Small intestine (tissue), 7 donors: ENCODE measurements at regions not wholly inside any gene's neighbourhood (a gene's known extent, or its start where the extent isn't known, plus 50 kb on each side); places are given as distances from the start of the nearest gene placed in this dataset.
"Not testable (repeated sequence)": the region's sequence is repeated elsewhere in the genome, so short reads cannot be mapped to it uniquely, and the experiment has no call there.

Source experiments
- DNase-seq, 2 donors: peaks; one replicate each; pipeline versions ENCODE4 v3.0.0 to v3.0.0-alpha.2; 2013
- FAIRE-seq: peaks from 2 replicates; lab custom pipeline; 2012; peaks lifted over from hg19 to GRCh38; lab: Jason Lieb, UNC
- H3K27ac ChIP-seq, 3 donors: one replicate each; pipeline ENCODE4 v1.5.1; 2013; ENCODE audit warnings: low read length in 2 of 3, mild to moderate bottlenecking in 2 of 3, control low read depth in 1 of 3, inconsistent platforms in 1 of 3, low read depth in 1 of 3, moderate library complexity in 1 of 3
- H3K27me3 ChIP-seq, 3 donors: one replicate each; pipeline ENCODE4 v1.6.1; 2013; ENCODE audit warnings: low read length in 3 of 3, inconsistent platforms in 1 of 3; ENCODE audit not compliant: control insufficient read depth in 3 of 3, insufficient read depth in 3 of 3
- H3K36me3 ChIP-seq, 3 donors: one replicate each; pipeline ENCODE4 v1.6.1; 2013; ENCODE audit warnings: low read length in 3 of 3, inconsistent platforms in 1 of 3, low read depth in 1 of 3, mild to moderate bottlenecking in 1 of 3, moderate library complexity in 1 of 3; ENCODE audit not compliant: control insufficient read depth in 3 of 3, insufficient read depth in 2 of 3
- H3K4me1 ChIP-seq, 3 donors: one replicate each; pipeline ENCODE4 v1.6.1; 2013; ENCODE audit warnings: low read length in 2 of 3, inconsistent platforms in 1 of 3, low read depth in 1 of 3, mild to moderate bottlenecking in 1 of 3, moderate library complexity in 1 of 3; ENCODE audit not compliant: control insufficient read depth in 3 of 3, insufficient read depth in 2 of 3
- H3K4me3 ChIP-seq, 3 donors: one replicate each; pipeline ENCODE4 v1.5.1; 2013; ENCODE audit warnings: low read length in 3 of 3, control low read depth in 1 of 3, inconsistent platforms in 1 of 3, low read depth in 1 of 3, mild to moderate bottlenecking in 1 of 3, moderate library complexity in 1 of 3
- H3K9me3 ChIP-seq, 2 donors: one replicate each; pipeline ENCODE4 v1.6.1; 2013; ENCODE audit warnings: low read depth in 1 of 2, low read length in 1 of 2; ENCODE audit not compliant: control insufficient read depth in 2 of 2, insufficient read depth in 1 of 2
- whole genome bisulfite sequencing, 3 donors: extraction: QIAGEN DNeasy Blood & Tissue Kit; methylation state at CpG; one replicate each; pipeline ENCODE4 v1.1.7; 2013; 5-methylcytosine and 5-hydroxymethylcytosine counted together
- donor health status: healthy with polysubstance abuse.
- donor health status: control.
- donor health status: control.
- donor health status: Bipolar disorder and iron deficiency.
- donor health status: healthy.

DNA sequence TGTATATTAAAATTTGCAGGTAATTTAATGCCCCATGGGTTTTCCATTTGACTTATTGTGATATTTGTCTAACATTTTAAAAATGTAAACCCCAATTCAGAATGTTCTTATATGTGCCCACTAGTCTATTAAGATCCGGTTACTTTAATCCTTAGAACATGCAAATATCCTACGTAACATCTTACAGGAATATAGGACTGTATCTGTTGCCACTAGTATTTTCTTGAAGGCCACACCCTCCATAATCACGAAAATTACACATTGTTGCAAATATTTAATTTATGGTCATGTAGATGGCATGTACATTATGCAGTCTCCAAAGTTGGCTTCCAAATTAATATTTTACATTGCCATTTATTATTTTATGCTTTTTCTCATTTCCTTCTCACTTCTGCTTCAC, 329.2 kb upstream of the NOTCH2NLA start:
- FAIRE-seq, H3K4me1 ChIP-seq: not testable (repeated sequence)

GRCh38 chr1:146556405-146556804, 327.6 kb upstream of the NOTCH2NLA start:
- FAIRE-seq, H3K4me1 ChIP-seq, H3K4me3 ChIP-seq, H3K27me3 ChIP-seq, H3K36me3 ChIP-seq, H3K27ac ChIP-seq, H3K9me3 ChIP-seq, DNase-seq: not testable (repeated sequence)
- WGBS, 3 donors: 55 to 76% (median 60%) methylated on average over 2 of the region's 7 CpGs

More for the DNA sequence above, 329.2 kb upstream of the NOTCH2NLA start:
- not testable (repeated sequence) for DNase-seq, H3K9me3 ChIP-seq, H3K27me3 ChIP-seq, H3K4me3 ChIP-seq, H3K36me3 ChIP-seq, H3K27ac ChIP-seq
- WGBS, 3 donors: 88 to 100% (median 93%) methylated on average over 2 to 3 of the region's 3 CpGs

- DNase-seq, FAIRE-seq: not testable (repeated sequence)
- 58 to 83% (median 66%) methylated on average over 2 to 3 of the region's 3 CpGs for WGBS, 3 donors
Measured at GRCh38 chr1:146552414-146552813, 323.6 kb upstream of the NOTCH2NLA start.

GRCh38 chr1:146548684-146549083, 319.9 kb upstream of the NOTCH2NLA start:
- FAIRE-seq, DNase-seq, H3K4me3 ChIP-seq, H3K36me3 ChIP-seq, H3K27ac ChIP-seq, H3K4me1 ChIP-seq, H3K27me3 ChIP-seq, H3K9me3 ChIP-seq: not testable (repeated sequence)
- WGBS, 3 donors: 93% methylated on average over 7 to 8 of the region's 9 CpGs

More at GRCh38 chr1:146552414-146552813, 323.6 kb upstream of the NOTCH2NLA start:
- not testable (repeated sequence) for H3K9me3 ChIP-seq, H3K27ac ChIP-seq, H3K4me1 ChIP-seq, H3K36me3 ChIP-seq, H3K27me3 ChIP-seq, H3K4me3 ChIP-seq

DNA sequence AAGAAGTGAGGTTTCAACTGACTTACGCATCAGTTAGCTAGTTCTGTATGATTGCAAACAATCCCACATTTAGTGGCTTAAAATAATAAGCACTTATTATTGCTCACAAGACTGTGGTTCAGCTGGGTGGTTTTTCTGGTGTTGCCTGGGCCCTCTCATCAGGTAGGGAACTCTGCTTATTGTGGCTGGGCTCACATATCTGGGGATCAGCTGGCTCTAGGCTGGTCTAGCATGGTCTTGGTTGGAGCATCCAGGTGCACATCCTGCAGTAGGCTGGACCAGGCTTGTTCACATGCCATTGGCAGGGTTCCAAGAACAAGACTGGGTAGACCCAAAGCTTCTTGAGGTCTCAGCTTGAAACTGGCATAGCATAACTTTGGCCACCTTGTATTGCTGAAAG, 317.4 kb upstream of the NOTCH2NLA start:
- WGBS, 3 donors: 100% methylated on average over 1 of the region's 1 CpG
- H3K27me3 ChIP-seq, H3K4me3 ChIP-seq, H3K4me1 ChIP-seq, DNase-seq, H3K9me3 ChIP-seq, H3K36me3 ChIP-seq, H3K27ac ChIP-seq, FAIRE-seq: not testable (repeated sequence)

GRCh38 chr1:146537775-146538373, 309.1 kb upstream of the NOTCH2NLA start:
- no CpG with 5 or more reads among the region's 2 CpGs for WGBS, 3 donors
- not testable (repeated sequence) for H3K36me3 ChIP-seq, H3K27me3 ChIP-seq, H3K4me1 ChIP-seq, H3K4me3 ChIP-seq, DNase-seq, H3K9me3 ChIP-seq, FAIRE-seq, H3K27ac ChIP-seq

- WGBS, 3 donors: no CpG with 5 or more reads among the region's 1 CpG
Measured at GRCh38 chr1:146536028-146536427, 307.2 kb upstream of the NOTCH2NLA start.

GRCh38 chr1:146535575-146535974, 306.8 kb upstream of the NOTCH2NLA start:
- not testable (repeated sequence) for H3K4me1 ChIP-seq, H3K27me3 ChIP-seq, H3K27ac ChIP-seq, H3K4me3 ChIP-seq, FAIRE-seq, H3K36me3 ChIP-seq, DNase-seq, H3K9me3 ChIP-seq
- no CpG with 5 or more reads among the region's 3 CpGs for WGBS, 3 donors

More at GRCh38 chr1:146536028-146536427, 307.2 kb upstream of the NOTCH2NLA start:
- H3K27ac ChIP-seq, H3K9me3 ChIP-seq, DNase-seq, FAIRE-seq, H3K27me3 ChIP-seq, H3K4me3 ChIP-seq, H3K4me1 ChIP-seq, H3K36me3 ChIP-seq: not testable (repeated sequence)

- FAIRE-seq, H3K27ac ChIP-seq, H3K4me3 ChIP-seq, H3K36me3 ChIP-seq, DNase-seq, H3K4me1 ChIP-seq, H3K9me3 ChIP-seq, H3K27me3 ChIP-seq: not testable (repeated sequence)
- no CpG with 5 or more reads among the region's 6 CpGs for WGBS, 3 donors
Measured at GRCh38 chr1:146530958-146531357, 302.1 kb upstream of the NOTCH2NLA start.
